Thyroid gland (tissue), 4 donors: ENCODE measurements at regions not wholly inside any gene's neighbourhood (a gene's known extent, or its start where the extent isn't known, plus 50 kb on each side); places are given as distances from the start of the nearest gene placed in this dataset.

Experiments
- POLR2A ChIP-seq, 2 donors: fragments of 450-650 bp; IDR thresholded peaks; one replicate each; pipeline ENCODE4 v1.6.1; 2017; ENCODE audit warnings: antibody characterized with exemption in 2 of 2, mild to moderate bottlenecking in 2 of 2, moderate library complexity in 1 of 2
- TF ChIP-seq, protein P1 (sequence below), 6 experiments: fragments of 200-600 bp in 3 of 6; fragments of 450-650 bp in 3 of 6; sonication (generic) in 3 of 6; IDR thresholded peaks; one replicate each; pipeline ENCODE4 v1.5.1; 2016 to 2019; ENCODE audit warnings: antibody characterized with exemption in 6 of 6, mild to moderate bottlenecking in 2 of 6, inconsistent platforms in 1 of 6, moderate library complexity in 1 of 6

DNA sequence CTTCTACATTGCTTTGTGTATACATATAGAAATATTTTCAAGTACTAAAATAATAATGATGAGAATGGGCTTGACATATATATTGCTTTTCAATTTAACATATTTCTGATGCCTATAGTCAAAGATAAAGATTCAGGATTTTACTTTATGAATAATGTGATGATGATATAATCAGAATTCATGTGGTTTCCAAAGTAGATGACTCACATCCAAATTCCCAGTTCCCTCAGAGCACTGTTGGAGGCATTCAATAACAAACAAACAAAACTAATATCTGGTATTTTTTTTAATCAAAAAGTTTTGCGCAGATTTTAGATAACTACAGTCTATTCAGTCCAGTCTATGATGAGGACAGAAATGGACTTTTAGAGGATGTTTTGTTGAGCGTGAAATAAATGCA, 2094.5 kb upstream of the CELF4 start:
- no peak for TF ChIP-seq POLR2A (IDR thresholded peaks at IDR 0.05)
- TF ChIP-seq, protein P1, sequence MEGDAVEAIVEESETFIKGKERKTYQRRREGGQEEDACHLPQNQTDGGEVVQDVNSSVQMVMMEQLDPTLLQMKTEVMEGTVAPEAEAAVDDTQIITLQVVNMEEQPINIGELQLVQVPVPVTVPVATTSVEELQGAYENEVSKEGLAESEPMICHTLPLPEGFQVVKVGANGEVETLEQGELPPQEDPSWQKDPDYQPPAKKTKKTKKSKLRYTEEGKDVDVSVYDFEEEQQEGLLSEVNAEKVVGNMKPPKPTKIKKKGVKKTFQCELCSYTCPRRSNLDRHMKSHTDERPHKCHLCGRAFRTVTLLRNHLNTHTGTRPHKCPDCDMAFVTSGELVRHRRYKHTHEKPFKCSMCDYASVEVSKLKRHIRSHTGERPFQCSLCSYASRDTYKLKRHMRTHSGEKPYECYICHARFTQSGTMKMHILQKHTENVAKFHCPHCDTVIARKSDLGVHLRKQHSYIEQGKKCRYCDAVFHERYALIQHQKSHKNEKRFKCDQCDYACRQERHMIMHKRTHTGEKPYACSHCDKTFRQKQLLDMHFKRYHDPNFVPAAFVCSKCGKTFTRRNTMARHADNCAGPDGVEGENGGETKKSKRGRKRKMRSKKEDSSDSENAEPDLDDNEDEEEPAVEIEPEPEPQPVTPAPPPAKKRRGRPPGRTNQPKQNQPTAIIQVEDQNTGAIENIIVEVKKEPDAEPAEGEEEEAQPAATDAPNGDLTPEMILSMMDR (IDR thresholded peaks at IDR 0.05), result no peak
